DMS53 (cell line): ENCODE measurements at regions not wholly inside any gene's neighbourhood (a gene's known extent, or its start where the extent isn't known, plus 50 kb on each side); places are given as distances from the start of the nearest gene placed in this dataset.

Source experiments
- DNase-seq: peaks from one replicate; lab custom pipeline; 2025; lab: John Stamatoyannopoulos, UW

DNA sequence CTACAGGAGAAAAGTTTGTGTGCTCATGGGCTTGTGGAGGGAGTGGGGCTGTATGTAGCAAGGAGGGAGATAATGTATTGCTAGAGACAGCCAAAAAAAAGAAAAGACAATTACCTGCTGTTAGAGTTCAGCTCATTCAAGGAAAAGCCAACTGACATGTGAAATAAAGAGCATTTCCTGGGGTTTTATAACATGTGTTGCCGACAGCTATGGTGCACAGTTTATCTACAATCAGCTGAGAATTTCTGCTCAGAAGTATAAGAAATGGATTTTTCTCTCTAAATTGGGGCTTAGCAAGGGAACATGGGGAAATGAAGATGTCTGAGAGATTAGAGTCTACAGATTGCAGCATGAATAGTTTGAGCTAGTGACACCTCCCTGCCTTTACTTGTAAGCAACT, 674.1 kb downstream of the SUCLG1 start:
- DNase-seq = no peak

- DNase-seq = no peak
These were observed 674.8 kb downstream of the SUCLG1 start for GRCh38 chr2:83784315-83784714.

DNA sequence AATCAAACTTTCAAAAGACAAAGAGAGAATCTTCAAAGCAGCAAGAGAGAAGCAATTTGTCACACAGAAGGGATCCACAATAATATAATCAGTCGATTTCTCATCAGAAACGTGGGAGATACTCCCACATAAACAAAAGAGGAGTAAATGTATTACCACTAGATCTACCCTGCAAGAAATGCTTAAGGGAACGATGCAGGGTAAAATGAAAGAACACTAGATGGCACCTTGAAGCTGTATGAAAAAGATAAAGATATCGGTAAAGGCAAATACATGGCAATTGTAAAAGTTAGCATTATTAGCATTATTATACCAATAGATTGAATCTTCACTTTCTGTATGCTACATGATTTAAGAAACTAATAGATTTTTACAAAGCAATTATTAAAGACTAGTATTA, 677.0 kb downstream of the SUCLG1 start:
- peak; percentile 19 for DNase-seq

DNA sequence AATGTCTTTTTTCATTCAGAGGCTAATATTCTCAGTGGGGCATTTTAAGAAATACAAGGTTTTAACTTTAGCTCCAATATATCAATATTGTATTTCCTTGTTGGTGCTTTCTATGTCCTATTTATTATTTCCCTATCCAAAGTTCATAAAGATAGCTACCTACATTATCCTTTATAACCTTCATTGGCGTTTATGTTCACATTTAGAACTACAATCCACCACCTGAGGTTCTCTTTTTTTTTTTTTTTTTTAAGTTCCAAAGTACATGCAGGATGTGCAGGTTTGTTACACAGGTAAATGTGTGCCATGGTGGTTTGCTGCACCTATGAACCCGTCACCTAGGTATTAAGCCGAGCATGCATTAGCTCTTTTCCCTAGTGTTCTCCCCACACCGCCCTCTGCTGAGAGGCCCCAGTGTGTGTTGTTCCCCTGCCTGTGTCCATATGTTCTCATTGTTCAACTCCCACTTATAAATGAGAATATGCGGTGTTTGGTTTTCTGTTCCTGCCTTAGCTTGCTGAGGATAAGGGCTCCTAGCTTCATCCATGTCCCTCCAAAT, 694.6 kb downstream of the SUCLG1 start:
- no peak for DNase-seq

- DNase-seq = peak; percentile 42
These were observed 701.8 kb downstream of the SUCLG1 start for GRCh38 chr2:83757329-83757728.

DNA sequence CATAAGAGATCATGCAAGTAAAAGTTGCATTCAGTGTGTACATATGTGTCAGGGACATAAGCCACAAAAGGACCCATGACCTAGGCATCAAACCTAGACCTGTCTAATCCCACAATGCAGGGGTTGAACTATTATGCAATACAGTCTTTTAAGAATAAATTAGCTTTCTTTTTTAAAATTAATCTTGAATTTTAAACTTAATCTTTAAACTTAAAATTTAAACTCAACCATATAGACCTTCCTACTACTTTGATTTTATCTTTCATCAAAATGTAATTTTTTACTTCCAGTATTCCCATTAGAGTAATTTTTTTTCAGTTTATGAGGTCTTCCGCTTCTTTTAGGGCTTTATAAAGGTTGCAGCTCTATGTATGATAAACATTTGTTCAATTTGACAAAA, 702.9 kb downstream of the SUCLG1 start:
- no peak for DNase-seq

- DNase-seq = no peak
These were observed 711.9 kb downstream of the SUCLG1 start for GRCh38 chr2:83747141-83747540.

GRCh38 chr2:83744855-83745254, 714.2 kb downstream of the SUCLG1 start:
- DNase-seq = no peak

DNA sequence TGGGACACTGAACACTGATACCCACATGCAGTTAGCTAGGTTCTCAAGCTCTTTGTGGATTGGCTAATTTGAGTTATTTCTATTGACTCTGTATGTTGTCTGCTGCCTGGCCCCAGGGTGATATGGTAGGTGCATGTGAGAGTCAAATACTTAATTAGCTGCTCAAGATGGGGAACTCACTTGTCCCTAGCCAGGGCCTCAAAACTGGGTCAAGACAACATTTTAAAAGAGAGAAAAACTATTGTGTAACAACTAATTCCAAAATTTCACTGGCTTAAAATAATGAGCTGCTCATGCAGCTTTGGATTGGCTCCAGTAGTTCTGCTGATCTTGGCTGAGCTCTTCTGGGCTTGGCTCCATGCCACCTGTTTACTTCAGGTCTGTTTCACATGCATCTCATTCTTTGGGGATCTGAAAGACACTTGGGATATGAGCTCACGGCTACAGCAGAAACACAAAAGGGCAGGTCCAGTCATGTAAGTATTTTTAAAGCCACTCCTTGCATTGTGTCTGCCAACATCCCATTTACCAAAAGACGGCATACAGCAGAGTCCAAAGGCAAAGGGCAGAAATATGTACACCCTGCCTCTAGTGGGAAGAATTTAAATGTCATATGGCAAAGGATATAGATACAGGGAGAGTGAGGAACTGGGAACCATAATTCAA, 716.8 kb downstream of the SUCLG1 start:
- DNase-seq = no peak

DNA sequence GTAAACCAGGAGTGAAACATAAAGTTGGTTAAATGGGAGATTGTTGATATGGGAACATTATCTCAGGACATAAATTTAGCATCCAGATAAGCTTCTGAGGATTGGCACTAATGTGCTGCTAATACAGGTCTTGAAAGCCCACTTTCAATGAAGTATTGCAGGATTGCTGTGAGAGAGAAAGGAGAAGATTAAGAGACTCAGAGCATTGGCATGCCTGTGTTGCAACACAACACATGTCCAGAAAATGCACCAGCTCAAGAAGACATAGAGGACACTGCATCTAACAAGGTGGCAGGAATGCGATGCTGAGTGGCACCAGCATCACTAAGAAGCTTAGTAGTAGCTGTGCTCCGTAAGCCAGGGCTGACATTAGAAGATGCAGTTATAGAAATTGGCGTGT, 728.9 kb downstream of the SUCLG1 start:
- DNase-seq = no peak

DNA sequence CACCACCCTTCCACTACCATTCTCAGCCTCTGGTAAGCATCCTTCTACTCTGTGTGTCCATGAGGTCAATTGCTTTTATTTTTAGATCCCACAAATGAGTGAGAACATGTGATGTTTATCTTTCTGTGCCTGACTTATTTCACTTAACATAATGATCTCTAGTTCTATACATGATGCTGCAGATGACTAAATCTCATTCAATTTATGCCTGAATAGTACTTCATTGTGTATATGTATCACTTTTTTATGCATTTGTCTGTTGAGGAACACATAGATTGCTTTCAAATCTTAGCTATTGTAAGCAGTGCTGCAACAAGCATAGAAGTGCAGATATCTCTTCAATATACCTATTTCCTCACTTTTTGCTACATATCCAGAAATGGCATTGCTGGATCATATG, 733.3 kb downstream of the SUCLG1 start:
- DNase-seq = peak; percentile 58

DNA sequence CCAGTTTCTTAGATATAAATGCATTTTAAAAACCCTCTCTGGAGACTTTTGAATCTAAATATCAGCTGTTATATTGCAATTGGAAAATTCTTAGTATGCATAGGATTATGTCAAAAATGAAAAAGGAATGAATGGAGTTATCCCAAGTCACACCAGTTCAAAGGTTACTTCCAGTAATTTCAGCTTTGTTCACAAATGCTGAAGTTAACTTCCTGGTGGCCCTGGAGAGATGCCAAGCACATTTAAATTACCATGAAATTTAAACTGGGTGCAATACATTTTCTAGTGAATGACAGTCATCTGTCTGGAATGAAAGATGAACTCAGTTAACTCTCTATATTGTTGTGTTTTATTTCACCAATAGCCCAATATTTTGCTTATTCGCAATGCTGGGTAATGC, 753.9 kb downstream of the SUCLG1 start:
- DNase-seq = peak; percentile 37

DNA sequence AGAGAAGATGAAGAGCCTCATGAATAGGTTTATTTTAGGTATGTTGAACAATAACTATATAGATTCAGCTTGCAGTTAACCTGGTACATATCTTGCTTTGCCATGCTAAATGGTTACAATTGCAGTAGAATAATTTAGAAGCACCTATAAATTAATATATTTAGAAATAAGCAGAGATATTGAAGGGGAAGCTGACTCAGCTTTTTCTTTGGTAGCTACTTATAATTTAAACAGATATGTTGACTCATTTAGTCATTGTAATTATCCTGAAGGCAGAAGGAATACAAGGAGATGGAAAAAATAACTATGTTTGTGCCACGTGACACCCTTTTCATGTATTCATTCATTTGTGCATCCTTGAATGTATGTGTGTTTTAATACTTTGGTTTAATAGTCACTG, 755.5 kb downstream of the SUCLG1 start:
- no peak for DNase-seq

GRCh38 chr2:83696838-83697237, 762.2 kb downstream of the SUCLG1 start:
- DNase-seq = no peak

- no peak for DNase-seq
These were observed 763.5 kb downstream of the SUCLG1 start for GRCh38 chr2:83695530-83695929.

DNA sequence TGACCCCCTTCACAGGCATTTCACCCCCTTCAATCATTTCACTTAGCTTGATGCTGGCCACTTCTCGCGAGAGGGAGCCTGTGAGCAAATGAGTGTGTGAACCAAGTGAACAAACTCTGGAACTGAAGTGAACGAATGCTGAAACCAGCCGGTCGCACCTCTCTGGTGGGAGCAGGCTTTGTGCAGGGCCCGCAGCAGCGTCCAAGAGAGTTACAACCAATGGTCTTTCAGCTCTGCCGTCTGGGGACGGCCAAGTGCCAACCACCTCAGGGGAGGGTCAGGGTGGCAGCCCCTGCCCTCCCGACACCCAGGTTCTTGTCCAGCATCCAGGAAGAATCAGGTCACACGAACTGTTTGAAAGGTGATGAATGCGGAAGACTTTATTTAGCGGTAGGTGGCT, 764.0 kb downstream of the SUCLG1 start:
- DNase-seq = no peak

DNA sequence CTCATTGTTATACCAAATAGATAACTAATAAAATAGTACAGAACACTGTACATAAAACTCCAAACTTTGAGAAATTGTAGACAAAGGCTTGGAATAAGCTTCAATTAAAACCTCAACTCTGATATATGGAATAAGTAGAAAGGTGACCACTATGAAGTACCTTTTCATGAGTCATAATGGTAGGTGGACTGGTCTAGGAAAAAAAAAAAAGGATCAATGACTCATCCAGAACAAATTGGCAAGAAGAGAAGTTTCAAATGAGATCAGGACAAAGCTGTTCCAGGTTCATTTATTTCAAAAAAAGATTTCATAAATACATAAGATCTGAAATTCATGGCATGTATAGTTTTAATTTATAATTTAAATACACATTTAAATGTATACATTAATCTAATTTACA, 769.7 kb downstream of the SUCLG1 start:
- DNase-seq = peak; percentile 77

GRCh38 chr2:83686863-83687262, 772.2 kb downstream of the SUCLG1 start:
- DNase-seq = no peak

GRCh38 chr2:83674050-83674449, 785.0 kb downstream of the SUCLG1 start:
- no peak for DNase-seq

DNA sequence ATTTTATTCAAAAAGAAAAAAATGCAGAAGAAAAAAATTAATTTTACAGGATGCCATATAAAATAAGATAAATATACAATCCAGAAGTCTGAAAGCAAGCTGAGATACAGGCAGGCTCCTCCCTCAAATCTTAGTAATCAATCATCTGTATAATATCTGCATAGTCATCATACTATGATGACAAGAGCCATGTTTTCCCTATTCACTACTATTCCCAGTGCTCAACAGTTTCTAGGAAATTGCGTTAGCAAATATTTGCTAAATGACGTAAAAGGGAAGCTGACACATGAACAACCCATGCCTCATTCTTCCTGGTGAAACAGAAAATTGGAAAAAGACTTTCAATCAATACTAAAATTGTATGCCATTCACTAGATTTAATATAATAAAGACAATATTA, 793.2 kb downstream of the SUCLG1 start:
- DNase-seq = peak; percentile 99

- peak; percentile 58 for DNase-seq
These were observed 793.9 kb downstream of the SUCLG1 start for GRCh38 chr2:83665154-83665553.

DNA sequence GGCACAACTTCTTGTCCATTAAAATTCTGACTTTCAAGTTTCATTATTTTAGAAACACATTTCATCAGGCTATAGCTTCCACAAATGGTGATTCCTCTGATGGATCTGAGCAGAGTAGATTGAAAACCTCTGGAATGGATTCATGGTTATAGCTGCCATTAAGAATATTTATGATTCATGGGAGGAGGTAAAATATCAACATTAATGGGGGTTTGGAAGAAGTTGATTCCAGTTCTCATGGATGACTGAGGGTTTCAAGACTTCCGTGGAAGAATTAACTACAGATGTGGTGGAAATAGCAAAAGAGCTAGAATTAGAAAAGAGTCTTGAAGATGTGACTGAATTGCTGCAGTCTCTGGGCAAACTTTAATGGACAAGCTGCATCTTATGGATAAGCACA, 797.4 kb downstream of the SUCLG1 start:
- no peak for DNase-seq

- DNase-seq = no peak
These were observed 804.9 kb downstream of the SUCLG1 start for GRCh38 chr2:83654091-83654611.

DNA sequence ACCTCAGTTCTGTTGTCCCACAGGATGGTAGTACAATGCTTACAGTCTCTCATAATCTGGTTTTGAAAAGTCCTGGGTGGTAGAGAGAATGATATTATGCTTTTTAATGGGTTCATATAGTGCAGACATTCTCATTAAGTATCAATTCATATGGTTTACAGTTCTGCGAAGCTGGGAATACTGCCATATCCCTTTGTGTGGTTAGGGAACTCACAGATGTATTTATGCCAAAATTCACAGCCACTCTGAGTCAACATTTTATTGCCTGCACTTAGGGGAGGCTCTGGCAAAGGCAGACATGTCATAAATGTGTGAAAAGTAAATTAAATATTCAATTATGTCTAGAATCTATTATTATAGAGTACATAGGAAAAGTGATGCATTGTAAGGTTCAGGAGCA, 808.2 kb downstream of the SUCLG1 start:
- DNase-seq = no peak
